ENCODE measurements at regions not wholly inside any gene's neighbourhood (a gene's known extent, or its start where the extent isn't known, plus 50 kb on each side); places are given as distances from the start of the nearest gene placed in this dataset.

DNA sequence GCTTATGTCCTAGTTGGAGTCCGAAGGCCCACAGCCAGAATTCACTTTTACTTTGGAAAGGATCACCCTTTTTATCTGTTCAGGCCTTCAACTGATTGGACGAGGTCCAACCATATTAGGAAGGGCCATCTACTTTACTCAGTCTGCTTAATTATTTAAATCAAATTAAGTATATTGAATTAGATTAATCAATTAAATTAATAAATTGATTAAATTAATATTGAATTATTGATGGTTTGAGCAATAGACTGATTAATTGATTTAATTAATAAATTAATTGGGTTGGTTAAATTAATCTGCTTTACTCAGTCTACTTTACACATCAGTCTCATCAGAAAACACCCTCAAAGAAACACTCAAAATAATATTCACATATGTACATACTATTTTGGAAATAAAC, 816.9 kb upstream of the POT1 start:
- no peaks in the 10 kb centered on the region for H3K4me1 ChIP-seq (ENCODE audit: control insufficient read depth, extremely low read depth, insufficient read depth, low read length)
- H3K9me3 ChIP-seq (ENCODE audit: control insufficient read depth, insufficient read depth, low read depth, low read length): no peaks in the 10 kb centered on the region
- H3K9ac ChIP-seq (ENCODE audit: insufficient read depth, low read length): no peak overlapping the region
- H3K27ac ChIP-seq (ENCODE audit: insufficient read depth, low read length): no peak overlapping the region
- no peaks in the 10 kb centered on the region for H4K20me1 ChIP-seq (ENCODE audit: control insufficient read depth, extremely low read depth, insufficient read depth, low read length)
- no peaks in the 10 kb centered on the region for H3K79me2 ChIP-seq (ENCODE audit: control insufficient read depth, insufficient read depth, low read length)
- no peak overlapping the region for H3K4me2 ChIP-seq (ENCODE audit: extremely low read depth, insufficient read depth, low read length)
- no peak overlapping the region for H3K4me3 ChIP-seq (replicated peaks in 1 of 4; ENCODE audit: control extremely low read depth in 1 of 4, insufficient read depth in 1 of 4, low read depth in 3 of 4, low read length in 4 of 4)
- no peak overlapping the region for H2AFZ ChIP-seq (ENCODE audit: low read length)
- DNase-seq (ENCODE audit: low read depth in 2 of 2): no peak
- H3K27me3 ChIP-seq (ENCODE audit: control insufficient read depth, insufficient read depth, low read length): no peaks in the 10 kb centered on the region
- no peaks in the 10 kb centered on the region for H3K36me3 ChIP-seq (ENCODE audit: control insufficient read depth, insufficient read depth, low read length)
- no peak for TF ChIP-seq EZH2 (IDR thresholded peaks at IDR 0.05; ENCODE audit: low read length, missing control alignments)
- TF ChIP-seq, protein P1, sequence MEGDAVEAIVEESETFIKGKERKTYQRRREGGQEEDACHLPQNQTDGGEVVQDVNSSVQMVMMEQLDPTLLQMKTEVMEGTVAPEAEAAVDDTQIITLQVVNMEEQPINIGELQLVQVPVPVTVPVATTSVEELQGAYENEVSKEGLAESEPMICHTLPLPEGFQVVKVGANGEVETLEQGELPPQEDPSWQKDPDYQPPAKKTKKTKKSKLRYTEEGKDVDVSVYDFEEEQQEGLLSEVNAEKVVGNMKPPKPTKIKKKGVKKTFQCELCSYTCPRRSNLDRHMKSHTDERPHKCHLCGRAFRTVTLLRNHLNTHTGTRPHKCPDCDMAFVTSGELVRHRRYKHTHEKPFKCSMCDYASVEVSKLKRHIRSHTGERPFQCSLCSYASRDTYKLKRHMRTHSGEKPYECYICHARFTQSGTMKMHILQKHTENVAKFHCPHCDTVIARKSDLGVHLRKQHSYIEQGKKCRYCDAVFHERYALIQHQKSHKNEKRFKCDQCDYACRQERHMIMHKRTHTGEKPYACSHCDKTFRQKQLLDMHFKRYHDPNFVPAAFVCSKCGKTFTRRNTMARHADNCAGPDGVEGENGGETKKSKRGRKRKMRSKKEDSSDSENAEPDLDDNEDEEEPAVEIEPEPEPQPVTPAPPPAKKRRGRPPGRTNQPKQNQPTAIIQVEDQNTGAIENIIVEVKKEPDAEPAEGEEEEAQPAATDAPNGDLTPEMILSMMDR (conservative IDR thresholded peaks at IDR 0.05 in 1 of 2, IDR thresholded peaks at IDR 0.05 in 1 of 2; ENCODE audit: low read depth in 1 of 2, low read length in 2 of 2): no peak

DNA sequence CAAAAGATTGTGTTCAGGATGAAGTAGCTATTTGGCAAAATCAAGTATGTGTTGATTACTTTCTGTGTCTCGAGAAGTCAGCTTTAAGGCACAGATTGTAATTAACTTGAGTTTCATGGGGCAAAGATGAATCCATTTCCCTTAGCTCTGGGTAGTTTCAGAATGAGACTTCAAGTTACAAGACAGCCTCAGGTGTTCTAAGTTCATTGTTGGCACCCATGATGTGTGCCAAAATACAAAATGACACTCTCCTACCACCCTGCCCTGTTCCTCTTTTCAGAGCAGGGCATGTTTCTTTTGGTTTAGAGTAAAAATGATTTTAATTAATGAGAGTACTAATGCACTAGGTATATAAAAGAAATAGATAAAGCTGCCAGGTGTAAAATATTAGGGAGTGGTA, 797.6 kb upstream of the POT1 start:
- Histone ChIP-seq H3K9me3 (ENCODE audit: control insufficient read depth, insufficient read depth, low read depth, low read length) (no peaks in the 10 kb centered on the region), H3K9ac (ENCODE audit: insufficient read depth, low read length) (no peak overlapping the region), H3K4me1 (ENCODE audit: control insufficient read depth, extremely low read depth, insufficient read depth, low read length) (no peaks in the 10 kb centered on the region), H3K4me3 (replicated peaks in 1 of 4; ENCODE audit: control extremely low read depth in 1 of 4, insufficient read depth in 1 of 4, low read depth in 3 of 4, low read length in 4 of 4) (no peak overlapping the region), H3K27me3 (ENCODE audit: control insufficient read depth, insufficient read depth, low read length) (no peaks in the 10 kb centered on the region), H2AFZ (ENCODE audit: low read length) (no peak overlapping the region), H3K36me3 (ENCODE audit: control insufficient read depth, insufficient read depth, low read length) (no peaks in the 10 kb centered on the region), H3K79me2 (ENCODE audit: control insufficient read depth, insufficient read depth, low read length) (no peaks in the 10 kb centered on the region), H4K20me1 (ENCODE audit: control insufficient read depth, extremely low read depth, insufficient read depth, low read length) (no peaks in the 10 kb centered on the region), H3K27ac (ENCODE audit: insufficient read depth, low read length) (no peak overlapping the region), H3K4me2 (ENCODE audit: extremely low read depth, insufficient read depth, low read length) (no peak overlapping the region)
- no peak for DNase-seq (ENCODE audit: low read depth in 2 of 2)
- TF ChIP-seq, protein P1 (conservative IDR thresholded peaks at IDR 0.05 in 1 of 2, IDR thresholded peaks at IDR 0.05 in 1 of 2; ENCODE audit: low read depth in 1 of 2, low read length in 2 of 2): no peak
- no peak for TF ChIP-seq EZH2 (IDR thresholded peaks at IDR 0.05; ENCODE audit: low read length, missing control alignments)

DNA sequence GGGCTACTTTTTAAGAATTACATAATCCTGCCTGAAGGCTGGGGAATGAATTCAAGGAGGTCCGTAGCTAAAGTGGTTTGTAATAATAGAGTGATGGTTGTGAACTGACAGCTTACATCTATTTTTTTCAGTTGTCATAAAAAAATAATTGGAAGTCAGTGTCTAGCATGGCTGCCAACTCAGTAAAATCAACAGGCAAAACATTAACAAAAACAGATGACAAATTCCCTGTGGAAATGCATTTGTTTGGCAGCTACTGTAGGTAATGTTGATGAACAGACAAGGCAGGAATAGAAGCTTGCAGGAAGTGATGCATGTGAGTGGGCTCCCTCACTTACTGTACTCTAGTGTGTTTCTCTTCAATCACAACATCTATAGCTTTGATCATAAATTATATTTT, 766.0 kb upstream of the POT1 start:
- H3K4me1 ChIP-seq (ENCODE audit: control insufficient read depth, extremely low read depth, insufficient read depth, low read length): no peaks in the 10 kb centered on the region
- no peaks in the 10 kb centered on the region for H3K79me2 ChIP-seq (ENCODE audit: control insufficient read depth, insufficient read depth, low read length)
- no peaks in the 10 kb centered on the region for H3K9me3 ChIP-seq (ENCODE audit: control insufficient read depth, insufficient read depth, low read depth, low read length)
- no peak overlapping the region for H3K4me2 ChIP-seq (ENCODE audit: extremely low read depth, insufficient read depth, low read length)
- no peak overlapping the region for H3K27ac ChIP-seq (ENCODE audit: insufficient read depth, low read length)
- no peaks in the 10 kb centered on the region for H3K27me3 ChIP-seq (ENCODE audit: control insufficient read depth, insufficient read depth, low read length)
- H2AFZ ChIP-seq (ENCODE audit: low read length): no peak overlapping the region
- H3K36me3 ChIP-seq (ENCODE audit: control insufficient read depth, insufficient read depth, low read length): no peaks in the 10 kb centered on the region
- DNase-seq (ENCODE audit: low read depth in 2 of 2): no peak
- H3K4me3 ChIP-seq (replicated peaks in 1 of 4; ENCODE audit: control extremely low read depth in 1 of 4, insufficient read depth in 1 of 4, low read depth in 3 of 4, low read length in 4 of 4): no peak overlapping the region
- no peak overlapping the region for H3K9ac ChIP-seq (ENCODE audit: insufficient read depth, low read length)
- TF ChIP-seq EZH2 (IDR thresholded peaks at IDR 0.05; ENCODE audit: low read length, missing control alignments): no peak
- TF ChIP-seq, protein P1 (conservative IDR thresholded peaks at IDR 0.05 in 1 of 2, IDR thresholded peaks at IDR 0.05 in 1 of 2; ENCODE audit: low read depth in 1 of 2, low read length in 2 of 2): no peak
- no peaks in the 10 kb centered on the region for H4K20me1 ChIP-seq (ENCODE audit: control insufficient read depth, extremely low read depth, insufficient read depth, low read length)

Measured in fibroblast of lung (primary cell).